ENCODE measurements at regions not wholly inside any gene's neighbourhood (a gene's known extent, or its start where the extent isn't known, plus 50 kb on each side); places are given as distances from the start of the nearest gene placed in this dataset.

DNA sequence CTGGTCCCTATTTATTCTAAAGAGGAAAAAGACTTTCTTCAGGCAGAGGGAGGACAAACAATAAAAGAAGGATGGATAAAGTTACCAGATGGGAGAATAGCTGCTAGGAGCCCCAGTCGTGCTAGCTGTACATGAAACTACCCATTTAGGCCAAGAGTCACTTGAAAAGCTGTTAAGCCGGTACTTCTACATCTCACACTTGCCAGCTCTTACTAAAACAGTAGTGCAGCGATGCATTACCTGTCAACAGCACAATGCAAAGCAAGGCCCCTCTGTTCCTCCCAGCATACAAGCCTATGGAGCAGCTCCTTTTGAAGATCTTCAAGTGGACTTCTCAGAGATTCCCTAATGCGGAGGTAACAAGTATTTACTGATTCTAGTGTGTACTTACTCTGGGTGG, 1138.8 kb downstream of the ARAP2 start:
- no peak for DNase-seq (ENCODE audit: low spot score)

GRCh38 chr4:35106091-35106734, 1138.1 kb downstream of the ARAP2 start:
- DNase-seq (ENCODE audit: low spot score) (no peak), ATAC-seq (ENCODE audit: low FRiP score) (no peak)
- TF ChIP-seq, protein P1, sequence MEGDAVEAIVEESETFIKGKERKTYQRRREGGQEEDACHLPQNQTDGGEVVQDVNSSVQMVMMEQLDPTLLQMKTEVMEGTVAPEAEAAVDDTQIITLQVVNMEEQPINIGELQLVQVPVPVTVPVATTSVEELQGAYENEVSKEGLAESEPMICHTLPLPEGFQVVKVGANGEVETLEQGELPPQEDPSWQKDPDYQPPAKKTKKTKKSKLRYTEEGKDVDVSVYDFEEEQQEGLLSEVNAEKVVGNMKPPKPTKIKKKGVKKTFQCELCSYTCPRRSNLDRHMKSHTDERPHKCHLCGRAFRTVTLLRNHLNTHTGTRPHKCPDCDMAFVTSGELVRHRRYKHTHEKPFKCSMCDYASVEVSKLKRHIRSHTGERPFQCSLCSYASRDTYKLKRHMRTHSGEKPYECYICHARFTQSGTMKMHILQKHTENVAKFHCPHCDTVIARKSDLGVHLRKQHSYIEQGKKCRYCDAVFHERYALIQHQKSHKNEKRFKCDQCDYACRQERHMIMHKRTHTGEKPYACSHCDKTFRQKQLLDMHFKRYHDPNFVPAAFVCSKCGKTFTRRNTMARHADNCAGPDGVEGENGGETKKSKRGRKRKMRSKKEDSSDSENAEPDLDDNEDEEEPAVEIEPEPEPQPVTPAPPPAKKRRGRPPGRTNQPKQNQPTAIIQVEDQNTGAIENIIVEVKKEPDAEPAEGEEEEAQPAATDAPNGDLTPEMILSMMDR (IDR thresholded peaks at IDR 0.05): no peak

More for the DNA sequence above, 1138.8 kb downstream of the ARAP2 start:
- TF ChIP-seq, protein P1 (IDR thresholded peaks at IDR 0.05): no peak
- no peak for ATAC-seq (ENCODE audit: low FRiP score)

DNA sequence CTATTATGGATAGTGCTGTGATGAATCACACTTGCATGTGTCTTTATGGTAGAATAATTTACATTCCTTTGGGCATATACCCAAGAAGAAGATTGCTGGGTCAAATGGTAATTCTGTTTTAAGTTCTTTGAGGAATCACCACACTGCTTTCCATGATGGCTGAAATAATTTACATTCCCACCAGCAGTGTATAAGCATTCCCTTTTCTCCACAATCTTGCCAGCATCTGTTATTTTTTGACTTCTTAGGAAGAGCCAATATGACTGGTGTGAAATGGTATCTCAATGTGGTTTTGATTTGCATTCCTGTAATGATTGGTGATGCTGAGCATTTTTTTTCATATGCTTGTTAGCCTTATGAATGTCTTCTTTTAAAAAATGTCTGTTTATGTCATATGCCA, 1120.2 kb downstream of the ARAP2 start:
- ATAC-seq (ENCODE audit: low FRiP score) (no peak), DNase-seq (ENCODE audit: low spot score) (no peak)
- TF ChIP-seq, protein P1 (IDR thresholded peaks at IDR 0.05): no peak

DNA sequence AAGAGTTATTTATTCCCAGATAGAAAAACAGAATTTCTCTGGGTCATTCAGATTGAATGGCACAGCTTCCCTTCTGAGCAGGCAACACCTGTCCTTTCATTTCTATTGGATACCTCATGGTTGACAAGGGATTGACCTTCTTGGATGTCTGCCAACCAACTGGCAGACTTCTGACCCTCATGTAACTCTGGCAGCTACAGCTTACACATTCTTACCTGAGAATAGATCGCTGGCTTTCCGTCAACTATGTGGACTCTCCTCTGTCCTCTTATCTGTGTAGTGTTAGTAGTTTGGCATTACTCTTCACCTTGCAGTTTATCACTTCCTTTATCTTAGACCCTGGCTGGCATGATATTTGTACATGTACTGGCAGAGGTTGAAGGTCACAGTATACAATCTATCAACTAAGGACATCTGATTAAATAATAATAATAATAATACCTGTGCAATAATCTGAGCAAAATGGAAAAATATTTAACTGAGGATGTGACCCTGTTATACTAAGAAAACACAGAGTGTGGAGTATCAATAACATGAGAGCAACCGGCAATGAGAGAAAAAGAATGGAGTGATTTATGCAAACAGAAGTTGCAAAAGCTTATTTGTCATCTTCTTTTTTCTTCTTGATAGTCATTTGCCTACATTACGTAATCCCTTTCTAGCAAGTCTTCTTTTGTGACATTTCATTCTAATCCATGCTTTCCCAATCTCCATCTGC, 1118.2 kb downstream of the ARAP2 start:
- DNase-seq (ENCODE audit: low spot score) (no peak), ATAC-seq (ENCODE audit: low FRiP score) (no peak)
- TF ChIP-seq, protein P1 (IDR thresholded peaks at IDR 0.05): no peak

DNA sequence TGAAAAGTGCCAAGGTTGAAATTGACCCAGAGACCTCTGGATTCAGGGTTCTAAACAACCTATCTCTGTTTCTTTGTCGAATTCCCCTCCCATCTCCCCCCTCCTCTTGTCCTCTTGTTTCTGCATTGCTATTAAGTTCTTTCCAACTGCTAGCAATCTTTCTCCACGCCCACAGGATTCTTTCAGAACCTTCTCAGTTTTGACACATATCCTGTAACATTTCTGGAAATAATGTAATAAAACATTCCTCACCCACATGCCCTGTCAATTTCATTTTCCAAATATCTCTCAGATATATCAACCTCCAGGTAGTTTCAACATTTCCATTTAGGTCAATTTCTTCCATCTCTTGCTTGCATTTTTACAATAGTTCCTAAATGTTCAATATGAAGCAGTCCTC, 1105.9 kb downstream of the ARAP2 start:
- TF ChIP-seq, protein P1 (IDR thresholded peaks at IDR 0.05): no peak
- no peak for DNase-seq (ENCODE audit: low spot score)
- no peak for ATAC-seq (ENCODE audit: low FRiP score)

DNA sequence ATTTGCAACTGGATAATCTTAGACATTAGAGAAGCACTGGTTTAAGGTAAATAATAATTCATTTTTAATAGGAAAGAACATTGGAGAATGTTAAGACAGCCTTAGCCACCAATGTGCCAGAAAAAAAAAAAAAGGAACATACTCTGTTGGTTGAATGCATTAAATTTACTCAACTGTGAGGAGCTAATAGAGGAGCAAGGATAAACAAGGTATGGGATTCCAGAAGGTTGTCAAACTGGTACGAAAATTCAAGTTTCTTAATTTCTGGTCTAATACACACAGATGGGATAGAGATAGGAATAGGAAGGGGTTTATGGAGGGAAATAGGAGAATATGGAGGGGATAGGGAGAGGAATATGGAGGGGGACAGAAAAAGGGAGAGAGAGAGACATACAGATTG, 1096.6 kb downstream of the ARAP2 start:
- TF ChIP-seq, protein P1 (IDR thresholded peaks at IDR 0.05): no peak
- ATAC-seq (ENCODE audit: low FRiP score) (no peak), DNase-seq (ENCODE audit: low spot score) (no peak)

All from omental fat pad (tissue), 3 donors.